T-cell (primary cell): ENCODE measurements at regions not wholly inside any gene's neighbourhood (a gene's known extent, or its start where the extent isn't known, plus 50 kb on each side); places are given as distances from the start of the nearest gene placed in this dataset.

Experiments
- ATAC-seq, 4 experiments: fragments of 200-7000 bp in 3 of 4; fragments of 150-1000 bp in 1 of 4; cut with Tn5 transposase; replicated peaks in 1 of 4; 1 replicate in 3 of 4; 2 replicates in 1 of 4; pipeline ENCODE4 v1.10.0; 2021; ENCODE audit warnings: moderate library complexity in 3 of 4, mild to moderate bottlenecking in 2 of 4, moderate number of reproducible peaks in 1 of 4
- CTCF ChIA-PET, 2 donors: fragments of 300-600 bp; sonication (Branson Sonifier 250); formaldehyde crosslinking; loops; one replicate each; lab custom pipeline; 2022; ENCODE audit warnings: antibody characterized with exemption in 2 of 2; lab: Charles Lee
- POLR2A ChIA-PET, 2 donors: fragments of 300-600 bp; sonication (Branson Sonifier 250); formaldehyde crosslinking; loops; one replicate each; lab custom pipeline; 2022; ENCODE audit warnings: antibody characterized with exemption in 2 of 2; lab: Charles Lee
- DNase-seq, 35 experiments: peaks; one replicate each; pipeline versions ENCODE4 v3.0.0 to v3.0.0-alpha.2; 2013 to 2023
- H3K27ac ChIP-seq: one replicate; pipeline ENCODE4 v1.5.1; 2013; ENCODE audit warnings: low read length
- H3K27me3 ChIP-seq, 2 experiments: replicated peaks in 1 of 2; 1 replicate in 1 of 2; 2 replicates in 1 of 2; pipeline versions ENCODE4 v1.6.1 to v1.7.0; 2013; ENCODE audit warnings: low read length in 1 of 2, mixed read lengths in 1 of 2; ENCODE audit not compliant: control insufficient read depth in 2 of 2, insufficient read depth in 2 of 2; ENCODE audit errors: extremely low read depth in 1 of 2
- H3K36me3 ChIP-seq, 2 donors: 1 replicate in 1 of 2; 2 replicates in 1 of 2; pipeline versions ENCODE4 v1.6.1 to v1.7.0; 2013; ENCODE audit warnings: low read length in 1 of 2; ENCODE audit not compliant: control insufficient read depth in 2 of 2, insufficient read depth in 1 of 2; ENCODE audit errors: extremely low read depth in 1 of 2
- H3K4me1 ChIP-seq, 2 experiments: 1 replicate in 1 of 2; 2 replicates in 1 of 2; pipeline versions ENCODE4 v1.6.1 to v1.7.0; 2013; ENCODE audit warnings: low read length in 2 of 2, mixed read lengths in 1 of 2; ENCODE audit not compliant: insufficient read depth in 2 of 2, control insufficient read depth in 1 of 2; ENCODE audit errors: extremely low read depth in 1 of 2
- H3K4me3 ChIP-seq, 2 donors: 1 replicate in 1 of 2; 2 replicates in 1 of 2; pipeline versions ENCODE4 v1.5.1 to v1.7.0; 2013; ENCODE audit warnings: mild to moderate bottlenecking in 2 of 2, low read length in 1 of 2, moderate library complexity in 1 of 2; ENCODE audit not compliant: control insufficient read depth in 1 of 2; ENCODE audit errors: extremely low read depth in 1 of 2
- H3K9me3 ChIP-seq: 2 replicates; pipeline ENCODE4 v1.7.0; 2013
- H3K27ac Mint-ChIP-seq, 2 donors: one replicate each; pipeline ENCODE4 v1.8.0; 2020 to 2021; ENCODE audit warnings: mild to moderate bottlenecking in 2 of 2, mixed read lengths in 2 of 2
- H3K27me3 Mint-ChIP-seq, 2 donors: one replicate each; pipeline ENCODE4 v1.8.0; 2021 to 2022; ENCODE audit warnings: mixed read lengths in 2 of 2
- H3K36me3 Mint-ChIP-seq: one replicate; pipeline ENCODE4 v1.8.0; 2021; ENCODE audit warnings: mixed read lengths
- H3K4me1 Mint-ChIP-seq, 3 donors: one replicate each; pipeline ENCODE4 v1.8.0; 2020 to 2022; ENCODE audit warnings: mixed read lengths in 3 of 3, mild to moderate bottlenecking in 1 of 3
- H3K4me3 Mint-ChIP-seq, 3 donors: one replicate each; pipeline ENCODE4 v1.8.0; 2020 to 2022; ENCODE audit warnings: mild to moderate bottlenecking in 3 of 3, mixed read lengths in 3 of 3, moderate library complexity in 3 of 3
- H3K9me3 Mint-ChIP-seq, 3 donors: one replicate each; pipeline ENCODE4 v1.8.0; 2020 to 2022; ENCODE audit warnings: mixed read lengths in 3 of 3
- WGBS: methylation state at CpG from one replicate; pipeline ENCODE4 v1.1.5; 2013; ENCODE audit warnings: missing lambda C conversion rate; ENCODE audit not compliant: insufficient coverage; 5-methylcytosine and 5-hydroxymethylcytosine counted together

DNA sequence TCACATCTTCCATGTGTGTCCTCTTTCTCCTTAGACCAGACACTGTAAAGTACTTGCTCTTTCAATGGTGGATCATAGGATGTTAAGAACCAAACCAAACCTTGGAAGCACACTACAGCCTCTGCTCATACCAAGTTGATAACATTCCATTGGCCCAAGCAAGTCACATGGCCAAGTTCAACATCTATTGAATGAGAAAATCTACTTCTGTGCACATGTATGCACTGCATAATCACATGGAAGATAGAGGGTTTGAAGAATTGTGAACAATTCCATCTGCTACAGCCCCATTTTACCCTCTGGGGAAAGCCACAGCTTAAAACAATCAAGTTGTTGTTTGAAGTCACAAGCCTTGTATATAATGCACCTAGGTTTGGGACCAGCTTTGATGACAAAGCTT lies 68.2 kb downstream of the MFAP3 start:
- H3K27ac ChIP-seq, result no peak overlapping the region
- no peaks in the 10 kb centered on the region for H3K9me3 ChIP-seq
- ChIA-PET CTCF (interaction anchor here in 1 of 2 donors (0.6 kb wide), 1 partner anchor 33 kb away, joined by 8 read pairs; no protein-coding TSS in a partner anchor), POLR2A (no interaction called here)
- no peaks in the 10 kb centered on the region for H3K36me3 ChIP-seq
- DNase-seq, result no peak
- Mint-ChIP-seq H3K4me1 (no peaks in the 10 kb centered on the region), H3K36me3 (no peaks in the 10 kb centered on the region), H3K27me3 (no peaks in the 10 kb centered on the region), H3K4me3 (no peak overlapping the region), H3K27ac (no peak overlapping the region), H3K9me3 (peaks cover 0 to 5% (median 0%) of the 10 kb centered on the region in 3 donors)
- ATAC-seq, result no peak
- H3K4me1 ChIP-seq, result no peaks in the 10 kb centered on the region
- no peak overlapping the region for H3K4me3 ChIP-seq
- H3K27me3 ChIP-seq, result peaks cover 0 to 3% of the 10 kb centered on the region in 2 experiments

GRCh38 chr5:154107756-154108155 lies 69.0 kb downstream of the MFAP3 start:
- Mint-ChIP-seq H3K36me3 (no peaks in the 10 kb centered on the region), H3K4me3 (no peak overlapping the region), H3K27ac (no peak overlapping the region), H3K4me1 (peaks cover 0 to 2% (median 0%) of the 10 kb centered on the region in 3 donors), H3K27me3 (peaks cover 0 to 1% of the 10 kb centered on the region in 2 donors), H3K9me3 (peaks cover 0 to 5% (median 0%) of the 10 kb centered on the region in 3 donors)
- no peaks in the 10 kb centered on the region for H3K36me3 ChIP-seq
- ChIA-PET CTCF (interaction anchor here in 1 of 2 donors (0.6 kb wide), 2 partner anchors 34 to 37 kb away, joined by 5 to 8 read pairs; no protein-coding TSS in a partner anchor), POLR2A (no interaction called here)
- 67% methylated on average over 3 of the region's 7 CpGs for WGBS
- ATAC-seq, result no peak
- no peak for DNase-seq
- peaks cover 0 to 3% of the 10 kb centered on the region in 2 experiments for H3K27me3 ChIP-seq
- H3K4me3 ChIP-seq, result no peak overlapping the region
- no peaks in the 10 kb centered on the region for H3K9me3 ChIP-seq
- H3K4me1 ChIP-seq, result no peaks in the 10 kb centered on the region
- no peak overlapping the region for H3K27ac ChIP-seq

- H3K9me3 ChIP-seq, result no peaks in the 10 kb centered on the region
- DNase-seq (no peak), ATAC-seq (no peak)
- Mint-ChIP-seq H3K9me3 (peaks cover 0 to 5% (median 0%) of the 10 kb centered on the region in 3 donors), H3K4me3 (no peak overlapping the region), H3K27ac (no peak overlapping the region), H3K36me3 (no peaks in the 10 kb centered on the region), H3K27me3 (peaks cover 0 to 1% of the 10 kb centered on the region in 2 donors), H3K4me1 (peaks cover 0 to 2% (median 0%) of the 10 kb centered on the region in 3 donors)
- POLR2A ChIA-PET, result no interaction called here
- H3K4me1 ChIP-seq, result no peaks in the 10 kb centered on the region
- H3K4me3 ChIP-seq, result no peak overlapping the region
- no peaks in the 10 kb centered on the region for H3K36me3 ChIP-seq
- no CpG with 5 or more reads among the region's 4 CpGs for WGBS
- CTCF ChIA-PET, result no interaction called here
- H3K27ac ChIP-seq, result no peak overlapping the region
- H3K27me3 ChIP-seq, result peaks cover 0 to 3% of the 10 kb centered on the region in 2 experiments
Measured at GRCh38 chr5:154109416-154110106, 70.8 kb downstream of the MFAP3 start.

GRCh38 chr5:154110107-154110453 lies 71.3 kb downstream of the MFAP3 start:
- H3K36me3 Mint-ChIP-seq, result no peaks in the 10 kb centered on the region
- H3K27ac Mint-ChIP-seq, result no peak overlapping the region
- H3K27me3 Mint-ChIP-seq, result peaks cover 1 to 3% of the 10 kb centered on the region in 2 donors
- no CpG with 5 or more reads among the region's 1 CpG for WGBS
- Histone ChIP-seq H3K27me3 (peaks cover 0 to 3% of the 10 kb centered on the region in 2 experiments), H3K4me3 (no peak overlapping the region), H3K36me3 (no peaks in the 10 kb centered on the region), H3K27ac (no peak overlapping the region), H3K4me1 (no peaks in the 10 kb centered on the region), H3K9me3 (no peaks in the 10 kb centered on the region)
- ChIA-PET CTCF (no interaction called here), POLR2A (no interaction called here)
- DNase-seq, result no peak
- H3K4me3 Mint-ChIP-seq, result no peak overlapping the region
- no peak for ATAC-seq
- peaks cover 0 to 2% (median 0%) of the 10 kb centered on the region in 3 donors for H3K4me1 Mint-ChIP-seq
- H3K9me3 Mint-ChIP-seq, result peaks cover 0 to 5% (median 0%) of the 10 kb centered on the region in 3 donors

GRCh38 chr5:154110716-154111115 lies 71.9 kb downstream of the MFAP3 start:
- WGBS, result 40% methylated on average over 1 of the region's 3 CpGs
- H3K36me3 ChIP-seq, result no peaks in the 10 kb centered on the region
- H3K27ac Mint-ChIP-seq, result no peak overlapping the region
- peaks cover 0 to 2% (median 0%) of the 10 kb centered on the region in 3 donors for H3K4me1 Mint-ChIP-seq
- ATAC-seq (no peak), DNase-seq (no peak)
- H3K27me3 ChIP-seq, result peaks cover 0 to 3% of the 10 kb centered on the region in 2 experiments
- H3K9me3 Mint-ChIP-seq, result no peaks in the 10 kb centered on the region
- ChIA-PET CTCF (interaction anchor here in 1 of 2 donors (0.6 kb wide), 1 partner anchor 37 kb away, joined by 7 read pairs; no protein-coding TSS in a partner anchor), POLR2A (no interaction called here)
- H3K4me3 ChIP-seq, result no peak overlapping the region
- H3K4me3 Mint-ChIP-seq, result no peak overlapping the region
- no peaks in the 10 kb centered on the region for H3K9me3 ChIP-seq
- H3K4me1 ChIP-seq, result no peaks in the 10 kb centered on the region
- H3K27ac ChIP-seq, result no peak overlapping the region
- no peaks in the 10 kb centered on the region for H3K36me3 Mint-ChIP-seq
- peaks cover 1 to 7% of the 10 kb centered on the region in 2 donors for H3K27me3 Mint-ChIP-seq

GRCh38 chr5:154111214-154111613 lies 72.4 kb downstream of the MFAP3 start:
- Mint-ChIP-seq H3K27ac (no peak overlapping the region), H3K4me1 (peaks cover 0 to 2% (median 0%) of the 10 kb centered on the region in 3 donors), H3K9me3 (no peaks in the 10 kb centered on the region), H3K36me3 (no peaks in the 10 kb centered on the region), H3K27me3 (peaks cover 1 to 7% of the 10 kb centered on the region in 2 donors), H3K4me3 (no peak overlapping the region)
- no peak for DNase-seq
- H3K4me3 ChIP-seq, result no peak overlapping the region
- no peaks in the 10 kb centered on the region for H3K9me3 ChIP-seq
- H3K36me3 ChIP-seq, result no peaks in the 10 kb centered on the region
- 94% methylated on average over 4 of the region's 4 CpGs for WGBS
- no peak overlapping the region for H3K27ac ChIP-seq
- ChIA-PET POLR2A (no interaction called here), CTCF (no interaction called here)
- no peaks in the 10 kb centered on the region for H3K4me1 ChIP-seq
- H3K27me3 ChIP-seq, result peaks cover 0 to 3% of the 10 kb centered on the region in 2 experiments
- no peak for ATAC-seq
